ENCODE measurements at regions not wholly inside any gene's neighbourhood (a gene's known extent, or its start where the extent isn't known, plus 50 kb on each side); places are given as distances from the start of the nearest gene placed in this dataset.
A peak's percentile ranks its signal among the peaks of the same experiment; 100 is the strongest.

GRCh38 chr2:121075006-121075551 lies 209.9 kb downstream of the TFCP2L1 start:
- H3K36me3 Mint-ChIP-seq (ENCODE audit: low read depth): no peaks in the 10 kb centered on the region
- H3K4me3 Mint-ChIP-seq: peak overlapping the region; percentile 8 to 28 (median 12)
- no peak for TF ChIP-seq CTCF (IDR thresholded peaks at IDR 0.05; ENCODE audit: unreplicated experiment in 3 of 3)
- peaks cover 56% of the 10 kb centered on the region for H3K27me3 Mint-ChIP-seq (ENCODE audit: low read depth)
- H3K27ac Mint-ChIP-seq: peak overlapping the region in 1 of 3 experiments; percentile 52
- H3K9me3 Mint-ChIP-seq: no peaks in the 10 kb centered on the region
- peaks cover 7% of the 10 kb centered on the region for H3K4me1 Mint-ChIP-seq

GRCh38 chr2:121075641-121076497 lies 209.1 kb downstream of the TFCP2L1 start:
- H3K4me3 Mint-ChIP-seq: peak overlapping the region in 1 of 3 experiments; percentile 34
- H3K4me1 Mint-ChIP-seq: peaks cover 7% of the 10 kb centered on the region
- H3K36me3 Mint-ChIP-seq (ENCODE audit: low read depth): no peaks in the 10 kb centered on the region
- no peaks in the 10 kb centered on the region for H3K9me3 Mint-ChIP-seq
- H3K27me3 Mint-ChIP-seq (ENCODE audit: low read depth): peaks cover 62% of the 10 kb centered on the region
- H3K27ac Mint-ChIP-seq: no peak overlapping the region
- no peak for TF ChIP-seq CTCF (IDR thresholded peaks at IDR 0.05; ENCODE audit: unreplicated experiment in 3 of 3)

- Mint-ChIP-seq H3K9me3 (no peaks in the 10 kb centered on the region), H3K27ac (no peak overlapping the region), H3K36me3 (ENCODE audit: low read depth) (no peaks in the 10 kb centered on the region), H3K27me3 (ENCODE audit: low read depth) (peaks cover 67% of the 10 kb centered on the region), H3K4me1 (peaks cover 7% of the 10 kb centered on the region), H3K4me3 (no peak overlapping the region)
- TF ChIP-seq CTCF (IDR thresholded peaks at IDR 0.05; ENCODE audit: unreplicated experiment in 3 of 3): no peak
These were observed 208.5 kb downstream of the TFCP2L1 start for GRCh38 chr2:121076498-121076820.

GRCh38 chr2:121076885-121077549 lies 208.0 kb downstream of the TFCP2L1 start:
- Mint-ChIP-seq H3K4me1 (peaks cover 7% of the 10 kb centered on the region), H3K9me3 (no peaks in the 10 kb centered on the region), H3K4me3 (no peak overlapping the region), H3K36me3 (ENCODE audit: low read depth) (no peaks in the 10 kb centered on the region), H3K27me3 (ENCODE audit: low read depth) (peaks cover 68% of the 10 kb centered on the region), H3K27ac (no peak overlapping the region)
- TF ChIP-seq CTCF (IDR thresholded peaks at IDR 0.05; ENCODE audit: unreplicated experiment in 3 of 3): peak; percentile 82 to 83 (median 82)

- Mint-ChIP-seq H3K27me3 (ENCODE audit: low read depth) (peaks cover 76% of the 10 kb centered on the region), H3K4me1 (peaks cover 7% of the 10 kb centered on the region), H3K27ac (no peak overlapping the region), H3K4me3 (no peak overlapping the region), H3K9me3 (no peaks in the 10 kb centered on the region), H3K36me3 (ENCODE audit: low read depth) (no peaks in the 10 kb centered on the region)
- TF ChIP-seq CTCF (IDR thresholded peaks at IDR 0.05; ENCODE audit: unreplicated experiment in 3 of 3): no peak
These were observed 206.1 kb downstream of the TFCP2L1 start for GRCh38 chr2:121078899-121079298.

Measured in nephron (organoid).